Breast epithelium (tissue), 4 donors: ENCODE measurements at regions not wholly inside any gene's neighbourhood (a gene's known extent, or its start where the extent isn't known, plus 50 kb on each side); places are given as distances from the start of the nearest gene placed in this dataset.

ENCODE experiments used
- DNase-seq, 2 donors: peaks; one replicate each; pipeline ENCODE4 v3.0.0-alpha.2; 2019; ENCODE audit warnings: low spot score in 2 of 2
- H3K27ac ChIP-seq, 2 donors: fragments of 200-600 bp; sonication (generic) in 1 of 2; one replicate each; pipeline ENCODE4 v1.5.1; 2016 to 2019; ENCODE audit warnings: mild to moderate bottlenecking in 1 of 2
- H3K27me3 ChIP-seq, 2 donors: fragments of 200-600 bp; sonication (generic) in 1 of 2; one replicate each; pipeline versions ENCODE4 v1.5.1 to v1.6.0; 2017 to 2019; ENCODE audit warnings: control low read depth in 1 of 2, mild to moderate bottlenecking in 1 of 2
- H3K36me3 ChIP-seq: fragments of 200-600 bp; one replicate; pipeline ENCODE4 v1.5.1; 2019
- H3K4me1 ChIP-seq, 2 donors: fragments of 200-600 bp; sonication (generic); one replicate each; pipeline ENCODE4 v1.5.1; 2016 to 2019; ENCODE audit warnings: control low read depth in 1 of 2
- H3K4me3 ChIP-seq, 3 donors: fragments of 200-600 bp; sonication (generic); 1 replicate in 2 of 3; 2 replicates in 1 of 3; pipeline ENCODE4 v1.5.1; 2016 to 2019; ENCODE audit warnings: mild to moderate bottlenecking in 3 of 3, moderate library complexity in 2 of 3
- H3K9me3 ChIP-seq, 2 donors: fragments of 200-600 bp; sonication (generic) in 1 of 2; one replicate each; pipeline ENCODE4 v1.5.1; 2016 to 2019; ENCODE audit warnings: control low read depth in 1 of 2
- POLR2A ChIP-seq: fragments of 450-650 bp; IDR thresholded peaks from one replicate; pipeline ENCODE4 v1.6.1; 2016; ENCODE audit warnings: antibody characterized with exemption, mild to moderate bottlenecking, moderate library complexity
- POLR2AphosphoS5 ChIP-seq, 3 donors: sonication (generic); formaldehyde crosslinking; IDR thresholded peaks; one replicate each; pipeline ENCODE4 v1.6.1; 2017; ENCODE audit warnings: antibody characterized with exemption in 3 of 3
- intact Hi-C: fragments of 100-400 bp; cut with DNase I; formaldehyde crosslinking; loops from one replicate; pipeline ENCODE4 v1.15.1; 2023; ENCODE audit warnings: low total_unique reads
- TF ChIP-seq, protein P1 (sequence below), 3 donors: fragments of 450-650 bp; IDR thresholded peaks; one replicate each; pipeline ENCODE4 v1.5.1; 2016 to 2017; ENCODE audit warnings: antibody characterized with exemption in 3 of 3, mild to moderate bottlenecking in 3 of 3, moderate library complexity in 3 of 3

GRCh38 chr4:94006932-94007331, 178.4 kb downstream of the ATOH1 start:
- intact Hi-C loops: no loop called here
- H3K27me3 ChIP-seq: no peaks in the 10 kb centered on the region
- H3K27ac ChIP-seq: no peak overlapping the region
- no peak for DNase-seq
- no peaks in the 10 kb centered on the region for H3K9me3 ChIP-seq
- H3K4me3 ChIP-seq: no peak overlapping the region
- H3K36me3 ChIP-seq: no peaks in the 10 kb centered on the region
- TF ChIP-seq, protein P1, sequence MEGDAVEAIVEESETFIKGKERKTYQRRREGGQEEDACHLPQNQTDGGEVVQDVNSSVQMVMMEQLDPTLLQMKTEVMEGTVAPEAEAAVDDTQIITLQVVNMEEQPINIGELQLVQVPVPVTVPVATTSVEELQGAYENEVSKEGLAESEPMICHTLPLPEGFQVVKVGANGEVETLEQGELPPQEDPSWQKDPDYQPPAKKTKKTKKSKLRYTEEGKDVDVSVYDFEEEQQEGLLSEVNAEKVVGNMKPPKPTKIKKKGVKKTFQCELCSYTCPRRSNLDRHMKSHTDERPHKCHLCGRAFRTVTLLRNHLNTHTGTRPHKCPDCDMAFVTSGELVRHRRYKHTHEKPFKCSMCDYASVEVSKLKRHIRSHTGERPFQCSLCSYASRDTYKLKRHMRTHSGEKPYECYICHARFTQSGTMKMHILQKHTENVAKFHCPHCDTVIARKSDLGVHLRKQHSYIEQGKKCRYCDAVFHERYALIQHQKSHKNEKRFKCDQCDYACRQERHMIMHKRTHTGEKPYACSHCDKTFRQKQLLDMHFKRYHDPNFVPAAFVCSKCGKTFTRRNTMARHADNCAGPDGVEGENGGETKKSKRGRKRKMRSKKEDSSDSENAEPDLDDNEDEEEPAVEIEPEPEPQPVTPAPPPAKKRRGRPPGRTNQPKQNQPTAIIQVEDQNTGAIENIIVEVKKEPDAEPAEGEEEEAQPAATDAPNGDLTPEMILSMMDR (IDR thresholded peaks at IDR 0.05): no peak
- TF ChIP-seq POLR2AphosphoS5 (IDR thresholded peaks at IDR 0.05) (no peak), POLR2A (no peak)
- no peaks in the 10 kb centered on the region for H3K4me1 ChIP-seq

- TF ChIP-seq, protein P1 (IDR thresholded peaks at IDR 0.05): no peak
- TF ChIP-seq POLR2A: no peak
- no peak for TF ChIP-seq POLR2AphosphoS5 (IDR thresholded peaks at IDR 0.05)
- H3K4me3 ChIP-seq: no peak overlapping the region
- intact Hi-C loops: no loop called here
Measured at GRCh38 chr4:94011190-94011589, 182.6 kb downstream of the ATOH1 start.

DNA sequence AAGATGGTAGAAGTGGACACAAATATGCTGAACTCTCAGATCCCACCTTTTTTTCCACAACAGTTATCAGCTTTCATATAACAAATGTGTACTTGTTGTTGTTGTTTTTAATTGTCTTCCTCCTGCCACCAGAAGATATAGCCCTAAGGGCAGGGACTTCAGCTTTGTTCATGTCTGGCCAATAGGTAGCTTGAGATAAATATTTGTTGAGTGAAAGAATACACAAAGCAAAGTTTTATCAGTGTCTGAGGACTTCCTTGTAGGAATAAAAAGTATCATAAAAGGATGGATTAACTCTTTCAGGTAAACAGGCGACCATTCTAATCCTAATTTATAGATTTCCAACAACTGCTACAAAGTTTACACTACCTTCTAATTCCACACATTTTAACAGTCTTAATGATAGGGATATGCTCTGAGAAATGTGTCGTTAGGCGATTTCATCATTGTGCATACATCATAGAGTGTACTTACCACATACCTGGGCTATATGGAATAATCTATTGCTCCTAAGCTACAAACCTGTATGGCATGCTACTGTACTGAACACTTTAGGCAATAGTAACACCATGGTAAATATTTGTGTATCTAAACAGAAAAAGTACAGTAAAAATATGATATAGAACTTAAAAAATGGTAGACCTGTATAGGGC, 186.1 kb downstream of the ATOH1 start:
- Histone ChIP-seq H3K4me1 (no peaks in the 10 kb centered on the region), H3K27me3 (no peaks in the 10 kb centered on the region), H3K9me3 (no peaks in the 10 kb centered on the region), H3K4me3 (no peak overlapping the region), H3K36me3 (no peaks in the 10 kb centered on the region), H3K27ac (no peak overlapping the region)
- no peak for DNase-seq
- intact Hi-C loops: no loop called here
- TF ChIP-seq, protein P1 (IDR thresholded peaks at IDR 0.05): no peak
- TF ChIP-seq POLR2A (no peak), POLR2AphosphoS5 (IDR thresholded peaks at IDR 0.05) (no peak)

More at GRCh38 chr4:94011190-94011589, 182.6 kb downstream of the ATOH1 start:
- Histone ChIP-seq H3K4me1 (no peaks in the 10 kb centered on the region), H3K27me3 (no peaks in the 10 kb centered on the region), H3K9me3 (no peaks in the 10 kb centered on the region), H3K36me3 (no peaks in the 10 kb centered on the region), H3K27ac (no peak overlapping the region)
- DNase-seq: no peak

GRCh38 chr4:94015956-94016355, 187.4 kb downstream of the ATOH1 start:
- intact Hi-C loops: no loop called here

GRCh38 chr4:94032754-94033153, 174.9 kb upstream of the SMARCAD1 start:
- H3K27me3 ChIP-seq: no peaks in the 10 kb centered on the region
- no peaks in the 10 kb centered on the region for H3K36me3 ChIP-seq
- H3K4me3 ChIP-seq: no peak overlapping the region
- intact Hi-C loops: no loop called here
- H3K4me1 ChIP-seq: no peaks in the 10 kb centered on the region
- no peaks in the 10 kb centered on the region for H3K9me3 ChIP-seq
- no peak for DNase-seq
- TF ChIP-seq POLR2AphosphoS5 (IDR thresholded peaks at IDR 0.05): no peak
- TF ChIP-seq POLR2A: no peak
- TF ChIP-seq, protein P1 (IDR thresholded peaks at IDR 0.05): no peak
- no peak overlapping the region for H3K27ac ChIP-seq

More at GRCh38 chr4:94015956-94016355, 187.4 kb downstream of the ATOH1 start:
- DNase-seq: no peak
- TF ChIP-seq, protein P1 (IDR thresholded peaks at IDR 0.05): no peak
- no peak for TF ChIP-seq POLR2AphosphoS5 (IDR thresholded peaks at IDR 0.05)
- TF ChIP-seq POLR2A: no peak
- H3K27me3 ChIP-seq: no peaks in the 10 kb centered on the region
- H3K4me3 ChIP-seq: no peak overlapping the region
- H3K27ac ChIP-seq: no peak overlapping the region
- no peaks in the 10 kb centered on the region for H3K36me3 ChIP-seq
- H3K4me1 ChIP-seq: no peaks in the 10 kb centered on the region
- H3K9me3 ChIP-seq: no peaks in the 10 kb centered on the region
